SK-N-SH treated with all-trans-retinoic acid at 6 μM for 48 hours (cell line): ENCODE measurements at regions not wholly inside any gene's neighbourhood (a gene's known extent, or its start where the extent isn't known, plus 50 kb on each side); places are given as distances from the start of the nearest gene placed in this dataset.

Experiments
- BACH2 ChIP-seq: fragments of 250-450 bp; sonication (Bioruptor Pico); IDR thresholded peaks from 2 replicates; pipeline ENCODE4 v1.9.0; 2021; ENCODE audit warnings: mild to moderate bottlenecking, borderline replicate concordance
- GLIS3 ChIP-seq: fragments of 250-450 bp; sonication (Bioruptor Pico); IDR thresholded peaks from 2 replicates; pipeline ENCODE4 v1.5.0; 2020; ENCODE audit warnings: mild to moderate bottlenecking, moderate library complexity
- RARB ChIP-seq: fragments of 250-450 bp; sonication (Bioruptor Pico); IDR thresholded peaks from 2 replicates; pipeline ENCODE4 v1.8.0; 2021; ENCODE audit warnings: mild to moderate bottlenecking, moderate library complexity
- ZFP3 ChIP-seq: fragments of 250-450 bp; sonication (Bioruptor Pico); IDR thresholded peaks from 2 replicates; pipeline ENCODE4 v1.5.0; 2020; ENCODE audit warnings: mild to moderate bottlenecking, moderate library complexity
- ZFP30 ChIP-seq: fragments of 450-650 bp; formaldehyde crosslinking; IDR thresholded peaks from 2 replicates; pipeline ENCODE4 v1.5.0; 2022; ENCODE audit warnings: mild to moderate bottlenecking, moderate library complexity
- ZNF8 ChIP-seq: fragments of 450-650 bp; formaldehyde crosslinking; IDR thresholded peaks from 2 replicates; pipeline ENCODE4 v1.5.0; 2020; ENCODE audit warnings: mild to moderate bottlenecking, moderate library complexity
- TF ChIP-seq, protein P1 (sequence below): fragments of 250-450 bp; sonication (Bioruptor Pico); IDR thresholded peaks from 2 replicates; pipeline ENCODE4 v1.8.0; 2020; ENCODE audit warnings: mild to moderate bottlenecking, moderate library complexity, borderline replicate concordance
- TF ChIP-seq, protein P2 (sequence below): fragments of 250-450 bp; sonication (Bioruptor Pico); IDR thresholded peaks from 2 replicates; pipeline ENCODE4 v1.5.0; 2020; ENCODE audit warnings: mild to moderate bottlenecking, moderate library complexity

DNA sequence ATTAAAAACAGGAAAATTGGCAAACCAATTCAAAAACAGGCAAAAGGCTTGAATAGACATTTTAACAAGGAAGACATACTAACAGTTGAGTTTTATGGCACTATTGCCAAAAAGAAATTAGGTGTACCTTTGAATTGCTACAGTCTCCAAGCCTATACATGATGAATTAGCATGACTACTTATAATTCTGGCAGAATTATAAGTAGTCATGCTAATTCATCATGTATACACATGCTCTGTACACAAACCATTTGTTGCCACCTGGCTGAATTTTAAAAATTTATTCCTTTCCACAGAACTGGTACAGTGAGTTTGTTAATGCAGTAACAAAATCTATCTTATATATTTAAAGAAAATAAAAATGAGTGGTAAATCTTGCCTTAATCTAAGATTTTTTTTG, 1332.0 kb upstream of the CRIM1 start:
- TF ChIP-seq RARB (CRISPR knock-in tag), result no peak
- TF ChIP-seq GLIS3 (CRISPR knock-in tag), result no peak
- TF ChIP-seq ZFP3, result no peak
- TF ChIP-seq, protein P1, sequence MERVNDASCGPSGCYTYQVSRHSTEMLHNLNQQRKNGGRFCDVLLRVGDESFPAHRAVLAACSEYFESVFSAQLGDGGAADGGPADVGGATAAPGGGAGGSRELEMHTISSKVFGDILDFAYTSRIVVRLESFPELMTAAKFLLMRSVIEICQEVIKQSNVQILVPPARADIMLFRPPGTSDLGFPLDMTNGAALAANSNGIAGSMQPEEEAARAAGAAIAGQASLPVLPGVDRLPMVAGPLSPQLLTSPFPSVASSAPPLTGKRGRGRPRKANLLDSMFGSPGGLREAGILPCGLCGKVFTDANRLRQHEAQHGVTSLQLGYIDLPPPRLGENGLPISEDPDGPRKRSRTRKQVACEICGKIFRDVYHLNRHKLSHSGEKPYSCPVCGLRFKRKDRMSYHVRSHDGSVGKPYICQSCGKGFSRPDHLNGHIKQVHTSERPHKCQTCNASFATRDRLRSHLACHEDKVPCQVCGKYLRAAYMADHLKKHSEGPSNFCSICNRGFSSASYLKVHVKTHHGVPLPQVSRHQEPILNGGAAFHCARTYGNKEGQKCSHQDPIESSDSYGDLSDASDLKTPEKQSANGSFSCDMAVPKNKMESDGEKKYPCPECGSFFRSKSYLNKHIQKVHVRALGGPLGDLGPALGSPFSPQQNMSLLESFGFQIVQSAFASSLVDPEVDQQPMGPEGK (CRISPR knock-in tag), result no peak
- TF ChIP-seq ZFP30 (CRISPR knock-in tag), result no peak
- no peak for TF ChIP-seq ZNF8 (CRISPR knock-in tag)
- no peak for TF ChIP-seq BACH2 (CRISPR knock-in tag)
- TF ChIP-seq, protein P2, sequence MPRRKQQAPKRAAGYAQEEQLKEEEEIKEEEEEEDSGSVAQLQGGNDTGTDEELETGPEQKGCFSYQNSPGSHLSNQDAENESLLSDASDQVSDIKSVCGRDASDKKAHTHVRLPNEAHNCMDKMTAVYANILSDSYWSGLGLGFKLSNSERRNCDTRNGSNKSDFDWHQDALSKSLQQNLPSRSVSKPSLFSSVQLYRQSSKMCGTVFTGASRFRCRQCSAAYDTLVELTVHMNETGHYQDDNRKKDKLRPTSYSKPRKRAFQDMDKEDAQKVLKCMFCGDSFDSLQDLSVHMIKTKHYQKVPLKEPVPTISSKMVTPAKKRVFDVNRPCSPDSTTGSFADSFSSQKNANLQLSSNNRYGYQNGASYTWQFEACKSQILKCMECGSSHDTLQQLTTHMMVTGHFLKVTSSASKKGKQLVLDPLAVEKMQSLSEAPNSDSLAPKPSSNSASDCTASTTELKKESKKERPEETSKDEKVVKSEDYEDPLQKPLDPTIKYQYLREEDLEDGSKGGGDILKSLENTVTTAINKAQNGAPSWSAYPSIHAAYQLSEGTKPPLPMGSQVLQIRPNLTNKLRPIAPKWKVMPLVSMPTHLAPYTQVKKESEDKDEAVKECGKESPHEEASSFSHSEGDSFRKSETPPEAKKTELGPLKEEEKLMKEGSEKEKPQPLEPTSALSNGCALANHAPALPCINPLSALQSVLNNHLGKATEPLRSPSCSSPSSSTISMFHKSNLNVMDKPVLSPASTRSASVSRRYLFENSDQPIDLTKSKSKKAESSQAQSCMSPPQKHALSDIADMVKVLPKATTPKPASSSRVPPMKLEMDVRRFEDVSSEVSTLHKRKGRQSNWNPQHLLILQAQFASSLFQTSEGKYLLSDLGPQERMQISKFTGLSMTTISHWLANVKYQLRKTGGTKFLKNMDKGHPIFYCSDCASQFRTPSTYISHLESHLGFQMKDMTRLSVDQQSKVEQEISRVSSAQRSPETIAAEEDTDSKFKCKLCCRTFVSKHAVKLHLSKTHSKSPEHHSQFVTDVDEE (CRISPR knock-in tag), result no peak
